Vagina (tissue), 2 donors: ENCODE measurements at regions not wholly inside any gene's neighbourhood (a gene's known extent, or its start where the extent isn't known, plus 50 kb on each side); places are given as distances from the start of the nearest gene placed in this dataset.

Experiments
- POLR2AphosphoS5 ChIP-seq, 2 donors: sonication (generic); formaldehyde crosslinking; IDR thresholded peaks; one replicate each; pipeline ENCODE4 v1.9.0; 2017; ENCODE audit warnings: antibody characterized with exemption in 2 of 2, mild to moderate bottlenecking in 2 of 2, low read depth in 1 of 2; ENCODE audit not compliant: insufficient read depth in 1 of 2
- TF ChIP-seq, protein P1 (sequence below), 3 experiments: fragments of 450-650 bp in 2 of 3; fragments of 200-600 bp in 1 of 3; sonication (generic) in 1 of 3; IDR thresholded peaks; one replicate each; pipeline ENCODE4 v1.5.1; 2017 to 2019; ENCODE audit warnings: antibody characterized with exemption in 3 of 3, mild to moderate bottlenecking in 2 of 3, moderate library complexity in 2 of 3

DNA sequence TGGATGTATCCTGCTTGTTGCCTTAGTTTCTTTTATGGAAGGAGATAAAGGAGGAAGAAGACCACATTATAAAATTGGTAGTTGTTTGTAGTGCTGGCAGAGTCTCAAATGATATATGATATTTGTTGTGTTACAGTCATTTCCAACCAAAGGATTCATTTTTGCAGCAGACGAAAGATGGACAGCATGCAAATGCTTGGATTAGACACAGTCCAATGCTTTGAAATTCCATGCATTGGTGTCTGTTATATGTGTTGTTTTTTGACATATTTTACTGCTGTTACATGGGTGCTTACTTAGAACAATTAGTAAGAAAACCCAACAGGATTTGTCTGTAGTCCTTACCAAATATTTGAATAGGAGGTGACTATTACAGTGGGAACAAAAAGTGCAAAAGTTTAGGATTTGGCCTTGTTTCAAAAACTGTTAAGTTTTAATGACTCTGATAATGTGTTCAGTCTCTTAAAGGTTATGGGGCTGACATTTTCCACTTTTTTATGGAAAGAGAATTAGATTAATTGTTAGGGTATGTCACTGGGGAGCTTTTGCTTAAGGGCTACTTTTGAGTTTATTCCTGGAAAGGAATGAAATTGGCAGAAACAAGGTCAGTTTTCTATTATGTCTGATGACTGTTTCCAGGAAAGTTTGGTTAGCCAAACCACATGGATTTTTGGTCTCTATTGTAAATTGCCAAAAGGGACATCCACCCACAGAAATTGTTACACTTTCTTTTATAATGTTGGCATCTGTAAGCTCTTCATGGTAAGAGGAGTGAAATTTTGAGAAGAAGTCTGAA lies 229.4 kb upstream of the MMADHC start:
- TF ChIP-seq, protein P1, sequence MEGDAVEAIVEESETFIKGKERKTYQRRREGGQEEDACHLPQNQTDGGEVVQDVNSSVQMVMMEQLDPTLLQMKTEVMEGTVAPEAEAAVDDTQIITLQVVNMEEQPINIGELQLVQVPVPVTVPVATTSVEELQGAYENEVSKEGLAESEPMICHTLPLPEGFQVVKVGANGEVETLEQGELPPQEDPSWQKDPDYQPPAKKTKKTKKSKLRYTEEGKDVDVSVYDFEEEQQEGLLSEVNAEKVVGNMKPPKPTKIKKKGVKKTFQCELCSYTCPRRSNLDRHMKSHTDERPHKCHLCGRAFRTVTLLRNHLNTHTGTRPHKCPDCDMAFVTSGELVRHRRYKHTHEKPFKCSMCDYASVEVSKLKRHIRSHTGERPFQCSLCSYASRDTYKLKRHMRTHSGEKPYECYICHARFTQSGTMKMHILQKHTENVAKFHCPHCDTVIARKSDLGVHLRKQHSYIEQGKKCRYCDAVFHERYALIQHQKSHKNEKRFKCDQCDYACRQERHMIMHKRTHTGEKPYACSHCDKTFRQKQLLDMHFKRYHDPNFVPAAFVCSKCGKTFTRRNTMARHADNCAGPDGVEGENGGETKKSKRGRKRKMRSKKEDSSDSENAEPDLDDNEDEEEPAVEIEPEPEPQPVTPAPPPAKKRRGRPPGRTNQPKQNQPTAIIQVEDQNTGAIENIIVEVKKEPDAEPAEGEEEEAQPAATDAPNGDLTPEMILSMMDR (IDR thresholded peaks at IDR 0.05) = no peak
- no peak for TF ChIP-seq POLR2AphosphoS5 (IDR thresholded peaks at IDR 0.05; ENCODE audit: insufficient read depth in 1 of 2, low read depth in 1 of 2)
